ENCODE measurements at regions not wholly inside any gene's neighbourhood (a gene's known extent, or its start where the extent isn't known, plus 50 kb on each side); places are given as distances from the start of the nearest gene placed in this dataset.

DNA sequence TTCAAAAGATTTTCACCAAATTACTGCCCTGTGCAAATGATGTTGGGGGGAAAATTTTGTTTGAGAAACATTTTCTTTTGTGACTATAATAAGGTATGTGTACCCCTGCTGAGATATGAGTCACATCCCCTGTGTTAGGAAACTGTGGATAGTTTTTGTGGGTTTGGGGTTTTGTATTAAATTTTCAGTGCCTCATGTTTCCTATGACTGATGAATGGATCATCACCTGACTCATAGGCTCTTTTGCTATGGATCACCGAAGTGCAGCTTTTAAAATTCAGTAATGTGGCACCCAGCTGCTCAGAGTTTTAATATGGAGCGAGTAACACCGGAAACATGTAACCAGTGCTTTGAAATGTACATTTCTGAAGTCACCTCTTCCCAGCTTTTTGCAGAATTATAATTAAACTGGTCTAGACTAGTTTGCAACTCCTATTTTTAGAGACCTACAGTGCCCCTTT lies 167.4 kb upstream of the HMGA2 start:
- no peaks in the 10 kb centered on the region for H3K36me3 ChIP-seq (ENCODE audit: control insufficient read depth in 4 of 4, insufficient read depth in 4 of 4, low read length in 3 of 4)
- CTCF ChIA-PET = interaction anchor here (1.3 kb wide), 1 partner anchor 17 kb away, joined by 4 read pairs; no protein-coding TSS in a partner anchor
- POLR2A ChIA-PET = no interaction called here
- peak; percentile 75 to 95 (median 92) for DNase-seq
- peaks cover 0 to 22% (median 11%) of the 10 kb centered on the region in 4 experiments for H3K4me1 ChIP-seq (ENCODE audit: control extremely low read depth in 1 of 4, control insufficient read depth in 4 of 4, insufficient read depth in 4 of 4, low read length in 3 of 4)
- H3K27me3 ChIP-seq (replicated peaks in 2 of 5; ENCODE audit: control insufficient read depth in 4 of 5, insufficient read depth in 5 of 5, low read length in 4 of 5) = peaks cover 0 to 9% (median 8%) of the 10 kb centered on the region in 5 experiments
- H3K9me3 ChIP-seq (ENCODE audit: control extremely low read depth in 1 of 5, control insufficient read depth in 4 of 5, insufficient read depth in 2 of 5, low read depth in 1 of 5, low read length in 4 of 5) = no peaks in the 10 kb centered on the region
- no peak overlapping the region for H3K27ac ChIP-seq (ENCODE audit: insufficient read depth in 1 of 2, low read depth in 1 of 2, low read length in 2 of 2, poor library complexity in 1 of 2, severe bottlenecking in 2 of 2)
- 67% methylated on average over 3 of the region's 3 CpGs for WGBS (ENCODE audit: insufficient coverage)
- no peak overlapping the region for H3K4me3 ChIP-seq (ENCODE audit: control insufficient read depth in 1 of 7, extremely low read depth in 1 of 7, insufficient read depth in 4 of 7, low read depth in 2 of 7, low read length in 6 of 7)

DNA sequence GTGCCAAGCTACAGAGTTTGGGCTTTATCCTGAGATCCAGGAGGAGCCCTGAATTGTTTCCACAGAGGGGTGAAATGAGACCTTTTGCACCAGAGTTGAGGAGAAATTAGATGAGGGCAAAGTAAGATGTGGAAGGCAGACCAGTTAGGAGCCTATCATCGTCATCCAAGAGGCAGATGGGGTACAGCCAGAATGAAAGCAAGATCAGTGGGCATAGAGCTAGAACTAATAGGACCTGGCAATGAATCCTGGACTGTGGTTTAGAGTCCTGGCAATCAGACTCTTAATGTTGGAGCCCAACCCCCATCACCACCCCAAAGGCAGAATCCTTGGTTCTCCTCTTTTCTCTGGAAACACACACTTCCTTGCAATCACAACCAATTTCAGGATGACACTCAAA lies 166.6 kb upstream of the HMGA2 start:
- no peak for DNase-seq
- ChIA-PET CTCF (interaction anchor here (1.3 kb wide), 1 partner anchor 16 kb away, joined by 4 read pairs; no protein-coding TSS in a partner anchor), POLR2A (no interaction called here)
- WGBS (ENCODE audit: insufficient coverage) = no CpG with 5 or more reads among the region's 1 CpG
- Histone ChIP-seq H3K4me1 (ENCODE audit: control extremely low read depth in 1 of 4, control insufficient read depth in 4 of 4, insufficient read depth in 4 of 4, low read length in 3 of 4) (peaks cover 0 to 22% (median 11%) of the 10 kb centered on the region in 4 experiments), H3K4me3 (ENCODE audit: control insufficient read depth in 1 of 7, extremely low read depth in 1 of 7, insufficient read depth in 4 of 7, low read depth in 2 of 7, low read length in 6 of 7) (no peak overlapping the region), H3K27me3 (replicated peaks in 2 of 5; ENCODE audit: control insufficient read depth in 4 of 5, insufficient read depth in 5 of 5, low read length in 4 of 5) (peaks cover 0 to 9% (median 8%) of the 10 kb centered on the region in 5 experiments), H3K9me3 (ENCODE audit: control extremely low read depth in 1 of 5, control insufficient read depth in 4 of 5, insufficient read depth in 2 of 5, low read depth in 1 of 5, low read length in 4 of 5) (no peaks in the 10 kb centered on the region), H3K27ac (ENCODE audit: insufficient read depth in 1 of 2, low read depth in 1 of 2, low read length in 2 of 2, poor library complexity in 1 of 2, severe bottlenecking in 2 of 2) (no peak overlapping the region), H3K36me3 (ENCODE audit: control insufficient read depth in 4 of 4, insufficient read depth in 4 of 4, low read length in 3 of 4) (no peaks in the 10 kb centered on the region)

DNA sequence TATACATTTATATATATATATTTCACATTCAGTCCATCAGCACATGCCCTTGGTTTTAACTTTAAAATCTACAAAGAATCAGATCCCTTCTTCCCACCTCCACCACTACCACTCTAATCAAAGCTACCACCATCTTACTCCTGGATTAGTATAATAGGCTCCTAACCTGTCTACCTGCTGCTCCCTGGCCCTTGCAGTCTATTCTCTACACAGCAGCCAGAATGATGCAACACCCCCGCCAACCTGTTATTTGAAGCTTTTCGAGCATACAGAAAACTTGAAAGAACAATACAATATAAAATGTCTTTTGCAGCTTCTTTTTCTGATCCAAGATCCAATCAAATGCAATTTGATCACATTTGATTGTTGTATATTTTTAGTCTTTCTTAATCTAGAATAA lies 165.9 kb upstream of the HMGA2 start:
- POLR2A ChIA-PET = no interaction called here
- H3K9me3 ChIP-seq (ENCODE audit: control extremely low read depth in 1 of 5, control insufficient read depth in 4 of 5, insufficient read depth in 2 of 5, low read depth in 1 of 5, low read length in 4 of 5) = no peaks in the 10 kb centered on the region
- no peak overlapping the region for H3K27ac ChIP-seq (ENCODE audit: insufficient read depth in 1 of 2, low read depth in 1 of 2, low read length in 2 of 2, poor library complexity in 1 of 2, severe bottlenecking in 2 of 2)
- H3K27me3 ChIP-seq (replicated peaks in 2 of 5; ENCODE audit: control insufficient read depth in 4 of 5, insufficient read depth in 5 of 5, low read length in 4 of 5) = peaks cover 0 to 9% (median 8%) of the 10 kb centered on the region in 5 experiments
- 100% methylated on average over 1 of the region's 2 CpGs for WGBS (ENCODE audit: insufficient coverage)
- no peak for DNase-seq
- no peak overlapping the region for H3K4me3 ChIP-seq (ENCODE audit: control insufficient read depth in 1 of 7, extremely low read depth in 1 of 7, insufficient read depth in 4 of 7, low read depth in 2 of 7, low read length in 6 of 7)
- no peaks in the 10 kb centered on the region for H3K36me3 ChIP-seq (ENCODE audit: control insufficient read depth in 4 of 4, insufficient read depth in 4 of 4, low read length in 3 of 4)
- H3K4me1 ChIP-seq (ENCODE audit: control extremely low read depth in 1 of 4, control insufficient read depth in 4 of 4, insufficient read depth in 4 of 4, low read length in 3 of 4) = peaks cover 0 to 22% (median 11%) of the 10 kb centered on the region in 4 experiments
- CTCF ChIA-PET = no interaction called here

DNA sequence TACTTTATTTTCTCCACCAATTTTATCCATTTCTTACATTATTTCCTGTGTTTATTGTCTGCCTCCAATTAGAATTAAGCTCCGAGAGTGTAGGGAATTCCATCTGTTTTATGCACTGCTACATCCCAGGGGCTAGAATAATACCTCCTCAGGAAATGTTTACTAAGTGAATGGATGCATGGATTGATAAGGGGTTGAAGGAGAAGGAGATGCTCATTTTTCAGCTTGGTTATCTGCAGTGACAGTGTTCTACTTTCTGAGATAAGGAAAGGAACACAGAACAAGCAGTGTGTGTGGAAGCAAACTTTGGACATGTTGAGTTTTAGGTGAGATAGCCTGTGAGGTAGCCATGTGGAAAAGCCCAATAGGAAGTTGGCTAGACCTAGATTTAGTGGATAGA lies 164.6 kb upstream of the HMGA2 start:
- POLR2A ChIA-PET = no interaction called here
- no peak overlapping the region for H3K4me3 ChIP-seq (ENCODE audit: control insufficient read depth in 1 of 7, extremely low read depth in 1 of 7, insufficient read depth in 4 of 7, low read depth in 2 of 7, low read length in 6 of 7)
- DNase-seq = no peak
- H3K27ac ChIP-seq (ENCODE audit: insufficient read depth in 1 of 2, low read depth in 1 of 2, low read length in 2 of 2, poor library complexity in 1 of 2, severe bottlenecking in 2 of 2) = no peak overlapping the region
- H3K4me1 ChIP-seq (ENCODE audit: control extremely low read depth in 1 of 4, control insufficient read depth in 4 of 4, insufficient read depth in 4 of 4, low read length in 3 of 4) = peaks cover 0 to 16% (median 10%) of the 10 kb centered on the region in 4 experiments
- peaks cover 0 to 2% (median 0%) of the 10 kb centered on the region in 5 experiments for H3K9me3 ChIP-seq (ENCODE audit: control extremely low read depth in 1 of 5, control insufficient read depth in 4 of 5, insufficient read depth in 2 of 5, low read depth in 1 of 5, low read length in 4 of 5)
- CTCF ChIA-PET = interaction anchor here (0.8 kb wide), 1 partner anchor 14 kb away, joined by 3 read pairs; no protein-coding TSS in a partner anchor
- no peaks in the 10 kb centered on the region for H3K36me3 ChIP-seq (ENCODE audit: control insufficient read depth in 4 of 4, insufficient read depth in 4 of 4, low read length in 3 of 4)
- H3K27me3 ChIP-seq (replicated peaks in 2 of 5; ENCODE audit: control insufficient read depth in 4 of 5, insufficient read depth in 5 of 5, low read length in 4 of 5) = peaks cover 0 to 9% (median 8%) of the 10 kb centered on the region in 5 experiments
- no CpG with 5 or more reads among the region's 1 CpG for WGBS (ENCODE audit: insufficient coverage)

DNA sequence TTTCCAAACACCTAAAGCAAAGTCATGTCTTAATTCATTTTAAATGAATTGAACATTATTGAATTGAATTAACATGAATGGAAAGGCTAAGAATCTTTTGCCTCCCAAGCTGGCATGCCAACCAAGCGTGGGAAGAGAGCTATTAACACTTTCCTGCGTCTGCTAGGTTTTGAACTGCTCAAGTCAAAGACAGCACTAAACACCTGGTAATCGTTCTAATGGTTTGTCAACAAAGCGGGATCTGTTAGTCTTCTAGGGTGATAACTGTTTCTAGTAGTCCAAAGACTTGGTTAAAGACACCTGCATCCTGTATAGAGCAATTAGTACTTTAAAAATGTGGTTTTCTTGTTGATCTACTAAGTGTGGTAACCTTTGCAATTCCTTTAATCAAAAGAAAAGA lies 164.2 kb upstream of the HMGA2 start:
- no peaks in the 10 kb centered on the region for H3K36me3 ChIP-seq (ENCODE audit: control insufficient read depth in 4 of 4, insufficient read depth in 4 of 4, low read length in 3 of 4)
- no peak overlapping the region for H3K27ac ChIP-seq (ENCODE audit: insufficient read depth in 1 of 2, low read depth in 1 of 2, low read length in 2 of 2, poor library complexity in 1 of 2, severe bottlenecking in 2 of 2)
- DNase-seq = no peak
- peaks cover 0 to 9% (median 6%) of the 10 kb centered on the region in 5 experiments for H3K27me3 ChIP-seq (replicated peaks in 2 of 5; ENCODE audit: control insufficient read depth in 4 of 5, insufficient read depth in 5 of 5, low read length in 4 of 5)
- no peak overlapping the region for H3K4me3 ChIP-seq (ENCODE audit: control insufficient read depth in 1 of 7, extremely low read depth in 1 of 7, insufficient read depth in 4 of 7, low read depth in 2 of 7, low read length in 6 of 7)
- 98% methylated on average over 4 of the region's 4 CpGs for WGBS (ENCODE audit: insufficient coverage)
- CTCF ChIA-PET = interaction anchor here (0.8 kb wide), 1 partner anchor 13 kb away, joined by 3 read pairs; no protein-coding TSS in a partner anchor
- H3K9me3 ChIP-seq (ENCODE audit: control extremely low read depth in 1 of 5, control insufficient read depth in 4 of 5, insufficient read depth in 2 of 5, low read depth in 1 of 5, low read length in 4 of 5) = peaks cover 0 to 5% (median 0%) of the 10 kb centered on the region in 5 experiments
- POLR2A ChIA-PET = no interaction called here
- peaks cover 0 to 16% (median 10%) of the 10 kb centered on the region in 4 experiments for H3K4me1 ChIP-seq (ENCODE audit: control extremely low read depth in 1 of 4, control insufficient read depth in 4 of 4, insufficient read depth in 4 of 4, low read length in 3 of 4)

DNA sequence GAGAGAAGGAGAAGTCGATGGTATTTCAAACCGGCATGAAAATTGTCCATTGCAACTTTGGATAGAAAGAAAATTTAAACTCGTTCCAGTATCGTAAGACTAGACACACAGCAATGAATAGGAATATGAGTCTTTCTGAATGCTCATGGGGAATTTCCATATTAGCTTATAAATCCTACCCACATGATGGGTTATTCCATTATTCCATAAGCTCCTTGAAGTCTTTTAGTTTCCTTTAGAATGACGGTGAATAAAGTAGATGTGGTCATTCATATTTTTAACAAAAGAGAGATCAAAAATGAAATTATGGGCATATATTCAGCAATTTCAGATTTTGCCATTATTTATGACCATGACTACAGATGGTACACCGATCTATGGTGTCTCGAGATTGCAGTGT lies 163.4 kb upstream of the HMGA2 start:
- Histone ChIP-seq H3K27me3 (replicated peaks in 2 of 5; ENCODE audit: control insufficient read depth in 4 of 5, insufficient read depth in 5 of 5, low read length in 4 of 5) (peaks cover 0 to 9% (median 5%) of the 10 kb centered on the region in 5 experiments), H3K27ac (ENCODE audit: insufficient read depth in 1 of 2, low read depth in 1 of 2, low read length in 2 of 2, poor library complexity in 1 of 2, severe bottlenecking in 2 of 2) (no peak overlapping the region), H3K4me1 (ENCODE audit: control extremely low read depth in 1 of 4, control insufficient read depth in 4 of 4, insufficient read depth in 4 of 4, low read length in 3 of 4) (peaks cover 0 to 16% (median 10%) of the 10 kb centered on the region in 4 experiments), H3K4me3 (ENCODE audit: control insufficient read depth in 1 of 7, extremely low read depth in 1 of 7, insufficient read depth in 4 of 7, low read depth in 2 of 7, low read length in 6 of 7) (no peak overlapping the region), H3K9me3 (ENCODE audit: control extremely low read depth in 1 of 5, control insufficient read depth in 4 of 5, insufficient read depth in 2 of 5, low read depth in 1 of 5, low read length in 4 of 5) (peaks cover 0 to 5% (median 0%) of the 10 kb centered on the region in 5 experiments), H3K36me3 (ENCODE audit: control insufficient read depth in 4 of 4, insufficient read depth in 4 of 4, low read length in 3 of 4) (no peaks in the 10 kb centered on the region)
- WGBS (ENCODE audit: insufficient coverage) = 98% methylated on average over 5 of the region's 7 CpGs
- DNase-seq = no peak
- POLR2A ChIA-PET = no interaction called here
- CTCF ChIA-PET = no interaction called here

DNA sequence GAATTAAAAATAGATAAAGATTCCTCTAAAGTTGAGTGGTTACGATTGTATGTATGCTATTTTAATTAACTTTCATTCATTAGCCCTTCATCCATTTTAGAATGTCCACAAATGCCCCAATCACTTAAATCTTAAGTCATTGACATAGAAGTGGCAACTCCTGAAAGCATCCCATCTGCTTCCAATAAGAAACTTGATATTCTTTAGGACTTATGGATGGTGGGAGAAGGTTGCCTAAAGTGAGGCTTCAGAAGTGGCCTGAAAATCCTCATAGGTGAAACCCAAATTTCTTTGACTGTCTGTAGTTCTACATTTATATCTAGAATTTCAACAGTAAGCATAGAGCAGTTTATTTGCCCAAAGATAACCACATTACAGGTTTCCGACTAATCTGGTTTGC lies 161.7 kb upstream of the HMGA2 start:
- ChIA-PET POLR2A (no interaction called here), CTCF (no interaction called here)
- DNase-seq = no peak
- Histone ChIP-seq H3K9me3 (ENCODE audit: control extremely low read depth in 1 of 5, control insufficient read depth in 4 of 5, insufficient read depth in 2 of 5, low read depth in 1 of 5, low read length in 4 of 5) (peaks cover 0 to 5% (median 0%) of the 10 kb centered on the region in 5 experiments), H3K27ac (ENCODE audit: insufficient read depth in 1 of 2, low read depth in 1 of 2, low read length in 2 of 2, poor library complexity in 1 of 2, severe bottlenecking in 2 of 2) (no peak overlapping the region), H3K36me3 (ENCODE audit: control insufficient read depth in 4 of 4, insufficient read depth in 4 of 4, low read length in 3 of 4) (no peaks in the 10 kb centered on the region), H3K4me1 (ENCODE audit: control extremely low read depth in 1 of 4, control insufficient read depth in 4 of 4, insufficient read depth in 4 of 4, low read length in 3 of 4) (peaks cover 0 to 4% (median under 1%) of the 10 kb centered on the region in 4 experiments), H3K4me3 (ENCODE audit: control insufficient read depth in 1 of 7, extremely low read depth in 1 of 7, insufficient read depth in 4 of 7, low read depth in 2 of 7, low read length in 6 of 7) (no peak overlapping the region), H3K27me3 (replicated peaks in 2 of 5; ENCODE audit: control insufficient read depth in 4 of 5, insufficient read depth in 5 of 5, low read length in 4 of 5) (peaks cover 0 to 8% (median 5%) of the 10 kb centered on the region in 5 experiments)
- WGBS (ENCODE audit: insufficient coverage) = no CpG with 5 or more reads among the region's 2 CpGs
